Activated B cell treated with CpG ODN at 0.5 μM for 24 hours (primary cell): ENCODE measurements at regions not wholly inside any gene's neighbourhood (a gene's known extent, or its start where the extent isn't known, plus 50 kb on each side); places are given as distances from the start of the nearest gene placed in this dataset.

ENCODE experiments used
- ATAC-seq: fragments of 200-7000 bp; cut with Tn5 transposase; one replicate; pipeline ENCODE4 v1.10.0; 2021; ENCODE audit warnings: low read depth, mild to moderate bottlenecking, moderate library complexity
- CTCF ChIA-PET: fragments of 350-600 bp; sonication (Branson Sonifier 250); formaldehyde crosslinking; loops from one replicate; lab custom pipeline; 2021; ENCODE audit warnings: antibody characterized with exemption; lab: Charles Lee
- POLR2A ChIA-PET: fragments of 350-600 bp; sonication (Branson Sonifier 250); formaldehyde crosslinking; loops from one replicate; lab custom pipeline; 2021; ENCODE audit warnings: antibody characterized with exemption; lab: Charles Lee
- DNase-seq: peaks from one replicate; pipeline ENCODE4 v3.0.0; 2022
- H3K27ac Mint-ChIP-seq: one replicate; pipeline ENCODE4 v1.8.0; 2020; ENCODE audit warnings: mixed read lengths
- H3K27me3 Mint-ChIP-seq: one replicate; pipeline ENCODE4 v1.8.0; 2021; ENCODE audit warnings: mixed read lengths
- H3K36me3 Mint-ChIP-seq: one replicate; pipeline ENCODE4 v1.8.0; 2021; ENCODE audit warnings: low read depth, mixed read lengths
- H3K4me1 Mint-ChIP-seq: one replicate; pipeline ENCODE4 v1.8.0; 2021; ENCODE audit warnings: mixed read lengths
- H3K4me3 Mint-ChIP-seq: one replicate; pipeline ENCODE4 v1.8.0; 2020; ENCODE audit warnings: mild to moderate bottlenecking, mixed read lengths
- H3K9me3 Mint-ChIP-seq: one replicate; pipeline ENCODE4 v1.8.0; 2020; ENCODE audit warnings: mixed read lengths
- CTCF ChIP-seq: fragments of 200-600 bp; IDR thresholded peaks from one replicate; pipeline ENCODE4 v1.8.0; 2022; ENCODE audit warnings: antibody characterized with exemption, mild to moderate bottlenecking
- intact Hi-C: fragments of 100-400 bp; cut with micrococcal nuclease; formaldehyde crosslinking; loops from one replicate; pipeline ENCODE4 v1.15.1; 2024

- no peak overlapping the region for H3K27ac Mint-ChIP-seq
- H3K36me3 Mint-ChIP-seq: no peaks in the 10 kb centered on the region
- no peak for TF ChIP-seq CTCF
- H3K4me3 Mint-ChIP-seq: no peak overlapping the region
- H3K27me3 Mint-ChIP-seq: peaks cover 14% of the 10 kb centered on the region
- no peak for DNase-seq
- no peaks in the 10 kb centered on the region for H3K4me1 Mint-ChIP-seq
- no peaks in the 10 kb centered on the region for H3K9me3 Mint-ChIP-seq
- intact Hi-C loops: no loop called here
- POLR2A ChIA-PET: no interaction called here
- CTCF ChIA-PET: no interaction called here
- no peak for ATAC-seq
Measured at GRCh38 chr2:173658946-173659371, 304.3 kb downstream of the CDCA7 start.

- H3K27ac Mint-ChIP-seq: no peak overlapping the region
- no peak overlapping the region for H3K4me3 Mint-ChIP-seq
- no peak for TF ChIP-seq CTCF
- DNase-seq (no peak), ATAC-seq (no peak)
- no peaks in the 10 kb centered on the region for H3K4me1 Mint-ChIP-seq
- POLR2A ChIA-PET: no interaction called here
- H3K36me3 Mint-ChIP-seq: no peaks in the 10 kb centered on the region
- CTCF ChIA-PET: no interaction called here
- peaks cover 12% of the 10 kb centered on the region for H3K27me3 Mint-ChIP-seq
- intact Hi-C loops: no loop called here
- H3K9me3 Mint-ChIP-seq: no peaks in the 10 kb centered on the region
Measured at GRCh38 chr2:173659509-173659908, 304.8 kb downstream of the CDCA7 start.

- DNase-seq: no peak
- Mint-ChIP-seq H3K4me3 (no peak overlapping the region), H3K27me3 (peaks cover 14% of the 10 kb centered on the region)
Measured at GRCh38 chr2:173661586-173661985, 303.6 kb downstream of the SP3 start.

GRCh38 chr2:173663353-173663752 is 301.8 kb downstream of the SP3 start:
- ChIA-PET CTCF (no interaction called here), POLR2A (no interaction called here)
- no peak for ATAC-seq
- Mint-ChIP-seq H3K9me3 (no peaks in the 10 kb centered on the region), H3K36me3 (no peaks in the 10 kb centered on the region), H3K27me3 (peaks cover 14% of the 10 kb centered on the region), H3K27ac (no peak overlapping the region), H3K4me1 (no peaks in the 10 kb centered on the region), H3K4me3 (no peak overlapping the region)
- DNase-seq: no peak
- TF ChIP-seq CTCF: no peak
- intact Hi-C loops: no loop called here

More at GRCh38 chr2:173661586-173661985, 303.6 kb downstream of the SP3 start:
- Mint-ChIP-seq H3K36me3 (no peaks in the 10 kb centered on the region), H3K4me1 (no peaks in the 10 kb centered on the region), H3K27ac (no peak overlapping the region), H3K9me3 (no peaks in the 10 kb centered on the region)
- POLR2A ChIA-PET: no interaction called here
- ATAC-seq: no peak
- intact Hi-C loops: no loop called here
- CTCF ChIA-PET: no interaction called here
- TF ChIP-seq CTCF: no peak

GRCh38 chr2:173663835-173664512 is 301.2 kb downstream of the SP3 start:
- intact Hi-C loops: no loop called here
- no peaks in the 10 kb centered on the region for H3K36me3 Mint-ChIP-seq
- CTCF ChIA-PET: no interaction called here
- H3K9me3 Mint-ChIP-seq: no peaks in the 10 kb centered on the region
- DNase-seq: no peak
- H3K27me3 Mint-ChIP-seq: peaks cover 14% of the 10 kb centered on the region
- no peak for TF ChIP-seq CTCF
- H3K4me3 Mint-ChIP-seq: no peak overlapping the region
- H3K27ac Mint-ChIP-seq: no peak overlapping the region
- no peak for ATAC-seq
- POLR2A ChIA-PET: no interaction called here
- H3K4me1 Mint-ChIP-seq: no peaks in the 10 kb centered on the region
